ENCODE measurements at regions not wholly inside any gene's neighbourhood (a gene's known extent, or its start where the extent isn't known, plus 50 kb on each side); places are given as distances from the start of the nearest gene placed in this dataset.

DNA sequence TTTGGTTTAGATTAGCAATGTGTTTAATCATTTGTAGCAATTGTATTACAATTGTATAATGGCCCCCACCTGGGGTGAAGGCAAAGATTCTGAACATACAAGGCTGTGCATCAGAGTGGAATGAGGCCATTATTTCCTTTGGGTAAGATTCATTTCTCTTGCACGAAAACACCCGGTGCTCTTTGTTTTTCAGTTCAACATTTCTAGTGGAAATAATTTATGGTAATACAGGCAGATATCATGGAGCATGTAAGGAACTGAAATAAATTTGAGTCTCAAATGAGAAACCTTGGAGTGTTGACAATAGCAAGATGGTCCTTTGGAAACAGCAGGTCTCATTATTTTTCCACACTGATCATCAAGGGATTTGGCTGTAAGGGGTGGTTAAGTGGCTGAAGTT, 475.9 kb downstream of the GABRG2 start:
- Histone ChIP-seq H3K27ac (ENCODE audit: control insufficient read depth, insufficient read depth, low read length) (no peak overlapping the region), H3K79me2 (ENCODE audit: control insufficient read depth, insufficient read depth, low read length) (no peaks in the 10 kb centered on the region), H3K4me1 (ENCODE audit: control insufficient read depth, extremely low read depth, insufficient read depth, low read length) (no peaks in the 10 kb centered on the region), H3K9me1 (ENCODE audit: control insufficient read depth, extremely low read depth, insufficient read depth, low read length) (no peaks in the 10 kb centered on the region), H4K20me1 (ENCODE audit: control insufficient read depth, extremely low read depth, insufficient read depth, low read length) (no peaks in the 10 kb centered on the region), H3K9ac (ENCODE audit: control insufficient read depth, extremely low read depth, insufficient read depth, low read length) (no peak overlapping the region), H3K36me3 (ENCODE audit: control insufficient read depth in 2 of 2, extremely low read depth in 1 of 2, insufficient read depth in 2 of 2, low read length in 2 of 2) (no peaks in the 10 kb centered on the region), H3K9me3 (ENCODE audit: control insufficient read depth, low read depth, low read length) (no peaks in the 10 kb centered on the region), H3K4me2 (ENCODE audit: control insufficient read depth, extremely low read depth, insufficient read depth, low read depth, low read length) (no peak overlapping the region), H2AFZ (ENCODE audit: control insufficient read depth, low read length) (no peak overlapping the region), H3K27me3 (ENCODE audit: control insufficient read depth, extremely low read depth, insufficient read depth, low read length) (no peaks in the 10 kb centered on the region), H3K4me3 (ENCODE audit: control insufficient read depth in 2 of 3, extremely low read depth in 1 of 3, insufficient read depth in 2 of 3, low read depth in 1 of 3, low read length in 3 of 3) (no peak overlapping the region)
- TF ChIP-seq, protein P1, sequence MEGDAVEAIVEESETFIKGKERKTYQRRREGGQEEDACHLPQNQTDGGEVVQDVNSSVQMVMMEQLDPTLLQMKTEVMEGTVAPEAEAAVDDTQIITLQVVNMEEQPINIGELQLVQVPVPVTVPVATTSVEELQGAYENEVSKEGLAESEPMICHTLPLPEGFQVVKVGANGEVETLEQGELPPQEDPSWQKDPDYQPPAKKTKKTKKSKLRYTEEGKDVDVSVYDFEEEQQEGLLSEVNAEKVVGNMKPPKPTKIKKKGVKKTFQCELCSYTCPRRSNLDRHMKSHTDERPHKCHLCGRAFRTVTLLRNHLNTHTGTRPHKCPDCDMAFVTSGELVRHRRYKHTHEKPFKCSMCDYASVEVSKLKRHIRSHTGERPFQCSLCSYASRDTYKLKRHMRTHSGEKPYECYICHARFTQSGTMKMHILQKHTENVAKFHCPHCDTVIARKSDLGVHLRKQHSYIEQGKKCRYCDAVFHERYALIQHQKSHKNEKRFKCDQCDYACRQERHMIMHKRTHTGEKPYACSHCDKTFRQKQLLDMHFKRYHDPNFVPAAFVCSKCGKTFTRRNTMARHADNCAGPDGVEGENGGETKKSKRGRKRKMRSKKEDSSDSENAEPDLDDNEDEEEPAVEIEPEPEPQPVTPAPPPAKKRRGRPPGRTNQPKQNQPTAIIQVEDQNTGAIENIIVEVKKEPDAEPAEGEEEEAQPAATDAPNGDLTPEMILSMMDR (optimal IDR thresholded peaks at IDR 0.05 in 1 of 3, IDR thresholded peaks at IDR 0.05 in 1 of 3, conservative IDR thresholded peaks at IDR 0.05 in 1 of 3; ENCODE audit: extremely low read depth in 1 of 3, insufficient read depth in 2 of 3, low read length in 3 of 3): no peak
- TF ChIP-seq EZH2 (IDR thresholded peaks at IDR 0.05; ENCODE audit: low read length): no peak
- DNase-seq (ENCODE audit: low read depth, low spot score): no peak
- dilution Hi-C loops (cut with MboI; ENCODE audit: extremely low pct_ligation_motif_present, low sequenced_read_pairs): no loop called here
- FAIRE-seq: no peak

DNA sequence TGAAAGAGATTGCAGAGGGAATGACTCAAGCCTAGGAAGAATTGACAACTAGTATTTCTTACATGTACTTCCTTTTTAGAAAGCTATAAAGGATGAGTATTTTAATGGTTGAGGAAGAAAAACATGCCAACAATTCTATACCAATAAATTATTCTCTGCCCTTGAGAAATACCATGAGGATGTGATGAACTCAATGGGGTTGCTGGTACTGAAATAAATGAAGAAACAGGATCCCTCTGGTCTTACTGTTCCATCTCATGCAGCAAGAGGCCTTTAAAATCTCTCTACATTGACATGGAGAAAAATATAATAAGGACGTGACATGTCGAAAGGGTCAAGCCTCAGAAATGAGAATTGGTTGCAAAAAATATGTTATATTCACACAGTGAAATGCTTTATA, 477.3 kb downstream of the GABRG2 start:
- FAIRE-seq (no peak), DNase-seq (ENCODE audit: low read depth, low spot score) (no peak)
- Histone ChIP-seq H2AFZ (ENCODE audit: control insufficient read depth, low read length) (no peak overlapping the region), H3K9me3 (ENCODE audit: control insufficient read depth, low read depth, low read length) (no peaks in the 10 kb centered on the region), H3K4me2 (ENCODE audit: control insufficient read depth, extremely low read depth, insufficient read depth, low read depth, low read length) (no peak overlapping the region), H3K9ac (ENCODE audit: control insufficient read depth, extremely low read depth, insufficient read depth, low read length) (no peak overlapping the region), H3K36me3 (ENCODE audit: control insufficient read depth in 2 of 2, extremely low read depth in 1 of 2, insufficient read depth in 2 of 2, low read length in 2 of 2) (no peaks in the 10 kb centered on the region), H3K27ac (ENCODE audit: control insufficient read depth, insufficient read depth, low read length) (no peak overlapping the region), H3K9me1 (ENCODE audit: control insufficient read depth, extremely low read depth, insufficient read depth, low read length) (no peaks in the 10 kb centered on the region), H3K27me3 (ENCODE audit: control insufficient read depth, extremely low read depth, insufficient read depth, low read length) (no peaks in the 10 kb centered on the region), H3K4me3 (ENCODE audit: control insufficient read depth in 2 of 3, extremely low read depth in 1 of 3, insufficient read depth in 2 of 3, low read depth in 1 of 3, low read length in 3 of 3) (no peak overlapping the region), H3K79me2 (ENCODE audit: control insufficient read depth, insufficient read depth, low read length) (no peaks in the 10 kb centered on the region), H3K4me1 (ENCODE audit: control insufficient read depth, extremely low read depth, insufficient read depth, low read length) (no peaks in the 10 kb centered on the region), H4K20me1 (ENCODE audit: control insufficient read depth, extremely low read depth, insufficient read depth, low read length) (no peaks in the 10 kb centered on the region)
- dilution Hi-C loops (cut with MboI; ENCODE audit: extremely low pct_ligation_motif_present, low sequenced_read_pairs): no loop called here
- TF ChIP-seq, protein P1 (optimal IDR thresholded peaks at IDR 0.05 in 1 of 3, IDR thresholded peaks at IDR 0.05 in 1 of 3, conservative IDR thresholded peaks at IDR 0.05 in 1 of 3; ENCODE audit: extremely low read depth in 1 of 3, insufficient read depth in 2 of 3, low read length in 3 of 3): no peak
- no peak for TF ChIP-seq EZH2 (IDR thresholded peaks at IDR 0.05; ENCODE audit: low read length)

All from keratinocyte (primary cell).